Vagina (tissue), 2 donors: ENCODE measurements at regions not wholly inside any gene's neighbourhood (a gene's known extent, or its start where the extent isn't known, plus 50 kb on each side); places are given as distances from the start of the nearest gene placed in this dataset.

Experiments
- CTCF ChIP-seq, 3 experiments: fragments of 450-650 bp in 2 of 3; fragments of 200-600 bp in 1 of 3; sonication (generic) in 1 of 3; IDR thresholded peaks; one replicate each; pipeline ENCODE4 v1.5.1; 2017 to 2019; ENCODE audit warnings: antibody characterized with exemption in 3 of 3, mild to moderate bottlenecking in 2 of 3, moderate library complexity in 2 of 3
- POLR2A ChIP-seq, 2 donors: fragments of 450-650 bp; IDR thresholded peaks; one replicate each; pipeline ENCODE4 v1.6.1; 2017; ENCODE audit warnings: antibody characterized with exemption in 2 of 2, mild to moderate bottlenecking in 2 of 2, moderate library complexity in 2 of 2

DNA sequence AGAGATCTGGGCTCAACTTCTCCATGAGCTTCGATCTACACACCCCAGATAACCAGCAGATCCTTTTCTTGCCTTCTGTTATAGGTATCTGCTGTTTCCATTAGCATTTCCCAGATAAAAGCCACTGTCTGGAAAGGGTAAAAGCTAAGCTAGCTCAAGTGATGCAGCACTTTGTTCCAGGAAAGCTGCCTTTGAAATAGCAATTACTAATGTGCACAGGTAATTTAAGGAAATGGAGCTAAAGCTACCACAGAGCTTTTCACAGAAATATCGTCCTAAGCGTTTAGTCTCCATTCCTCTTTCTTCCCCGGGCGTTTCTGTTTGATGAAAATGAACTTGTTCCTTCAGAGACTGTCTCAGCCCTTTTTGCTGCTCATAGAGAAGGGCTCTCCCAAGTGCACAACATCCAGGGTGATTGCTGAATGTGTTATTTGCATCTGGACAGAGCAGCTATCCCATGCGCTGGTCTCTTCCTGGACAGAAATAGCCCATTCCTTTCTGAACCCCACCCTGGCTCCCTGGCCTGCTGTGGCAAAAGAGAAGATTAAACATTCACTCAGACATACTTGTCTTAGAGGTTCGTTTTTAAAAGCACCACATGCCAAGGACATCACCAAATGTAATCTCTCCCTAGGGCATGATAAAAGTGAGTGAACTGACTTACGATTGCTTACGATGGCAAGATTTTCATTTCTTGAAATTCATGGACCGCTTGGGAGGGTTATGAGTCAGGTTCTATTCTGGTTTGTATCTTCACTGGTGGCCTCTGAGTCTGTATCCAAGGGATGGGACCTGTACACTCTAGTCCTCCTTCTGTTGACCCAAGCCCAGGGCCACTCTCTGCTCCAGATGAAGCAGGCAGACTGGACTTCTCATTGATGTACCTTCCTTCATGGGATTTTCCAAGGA is 429.1 kb upstream of the CDH4 start:
- TF ChIP-seq CTCF (IDR thresholded peaks at IDR 0.05) = no peak
- TF ChIP-seq POLR2A (IDR thresholded peaks at IDR 0.05) = no peak
